Body of pancreas (tissue), 4 donors: ENCODE measurements at regions not wholly inside any gene's neighbourhood (a gene's known extent, or its start where the extent isn't known, plus 50 kb on each side); places are given as distances from the start of the nearest gene placed in this dataset.

Experiments
- CTCF ChIP-seq, 7 experiments: fragments of 450-650 bp in 4 of 7; fragments of 200-600 bp in 3 of 7; sonication (generic) in 3 of 7; IDR thresholded peaks; one replicate each; pipeline ENCODE4 v1.5.1; 2016 to 2019; ENCODE audit warnings: antibody characterized with exemption in 7 of 7
- POLR2A ChIP-seq, 3 donors: fragments of 450-650 bp; IDR thresholded peaks; one replicate each; pipeline ENCODE4 v1.6.1; 2016; ENCODE audit warnings: antibody characterized with exemption in 3 of 3, mild to moderate bottlenecking in 2 of 3

DNA sequence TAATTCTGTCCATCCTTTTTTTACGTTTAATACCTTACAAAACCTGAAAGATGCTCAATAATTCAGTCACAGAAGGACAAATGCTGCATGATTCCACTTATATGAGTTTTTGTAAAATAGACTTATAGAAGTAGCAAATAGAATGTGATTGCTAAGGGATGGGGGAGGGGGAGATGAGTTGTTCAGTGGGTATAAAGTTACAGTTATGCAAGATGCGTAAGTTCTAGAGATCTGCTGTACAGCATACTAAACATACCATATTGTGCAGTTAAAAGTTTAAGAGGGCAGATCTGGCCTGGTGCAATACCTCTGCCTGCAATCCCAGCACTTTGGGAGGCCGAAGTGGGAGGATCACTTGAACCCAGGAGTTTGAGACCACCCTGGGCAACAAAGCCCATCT is 78.8 kb downstream of the TET3 start:
- no peak for TF ChIP-seq CTCF (IDR thresholded peaks at IDR 0.05)
- TF ChIP-seq POLR2A (IDR thresholded peaks at IDR 0.05) = no peak
